Activated CD4-positive, alpha-beta T cell treated with anti-CD3 and anti-CD28 coated beads, Interleukin-2, amount 50 U/mL, for 16 hours (primary cell): ENCODE measurements at regions not wholly inside any gene's neighbourhood (a gene's known extent, or its start where the extent isn't known, plus 50 kb on each side); places are given as distances from the start of the nearest gene placed in this dataset.
A peak's percentile ranks its signal among the peaks of the same experiment; 100 is the strongest.

Experiments
- DNase-seq: peaks from one replicate; pipeline ENCODE4 v3.0.0-alpha.2; 2020

- DNase-seq = no peak
Measured at GRCh38 chr18:47758000-47758399, 172.5 kb downstream of the SMAD2 start.

- peak; percentile 61 for DNase-seq
Measured at GRCh38 chr18:47756364-47757016, 174.0 kb downstream of the SMAD2 start.

DNA sequence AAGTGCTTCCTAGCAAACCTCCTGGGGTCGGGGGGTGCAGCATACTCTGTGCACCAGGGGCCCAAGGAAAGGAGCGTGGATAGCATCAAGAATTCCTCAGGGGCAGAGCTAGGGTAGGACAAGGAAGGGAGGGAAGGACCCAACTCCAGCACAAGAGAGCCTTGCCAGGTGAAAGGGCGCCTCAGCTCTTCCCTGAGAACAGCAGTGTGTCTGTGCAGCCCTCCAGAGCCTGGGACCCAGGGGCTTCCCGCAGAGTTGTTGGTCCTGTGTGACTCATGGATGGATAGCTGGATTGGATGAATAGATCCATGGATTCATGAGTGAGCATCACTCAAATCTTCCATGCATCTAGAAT is 175.4 kb downstream of the SMAD2 start:
- DNase-seq = no peak

GRCh38 chr18:47754311-47755101 is 176.0 kb downstream of the SMAD2 start:
- peak; percentile 57 for DNase-seq

- no peak for DNase-seq
Measured at GRCh38 chr18:47752796-47753645, 177.4 kb downstream of the SMAD2 start.

DNA sequence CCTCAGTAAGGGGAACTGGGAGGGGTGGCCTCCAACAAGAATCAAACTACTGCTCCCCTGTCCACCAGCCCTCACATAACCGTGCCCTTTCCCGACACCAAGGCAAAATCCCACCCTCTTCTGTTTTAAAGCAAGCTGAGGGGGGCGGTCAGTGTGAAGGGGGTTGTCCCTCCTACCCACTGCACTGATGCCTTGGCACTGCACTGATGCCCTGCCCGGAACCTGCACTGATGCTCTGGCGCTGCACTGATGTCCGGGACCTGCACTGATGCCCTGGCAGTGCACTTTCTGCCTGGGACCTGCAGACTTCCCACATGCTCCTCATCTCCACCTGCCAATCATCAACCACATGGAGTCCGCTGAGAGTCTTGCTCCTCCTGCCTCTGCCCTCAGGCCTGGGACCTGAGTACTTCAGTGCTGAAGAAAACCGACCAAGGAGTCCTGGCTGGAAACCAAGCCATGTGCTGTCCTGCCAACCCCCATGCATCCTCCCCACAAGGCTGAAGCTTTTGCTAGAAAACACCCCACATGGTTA is 179.5 kb downstream of the SMAD2 start:
- DNase-seq = no peak

DNA sequence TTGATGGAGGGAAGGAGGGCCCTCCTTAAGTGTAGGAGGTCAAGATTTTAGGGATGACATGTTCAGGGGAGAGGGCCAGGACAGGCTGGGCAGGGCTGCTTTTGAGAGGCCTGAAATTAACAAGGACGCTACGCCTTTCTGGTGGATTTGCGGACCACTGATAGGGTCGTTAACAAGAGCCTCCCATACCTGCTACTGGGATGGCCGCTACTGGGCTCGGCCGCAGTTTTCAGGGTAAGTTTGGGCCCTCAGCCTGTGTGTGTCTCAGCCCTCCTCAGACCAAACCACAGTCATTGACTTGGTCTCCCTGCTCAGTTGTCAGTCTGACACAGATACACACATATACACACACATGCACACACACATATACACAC is 180.9 kb downstream of the SMAD2 start:
- no peak for DNase-seq

DNA sequence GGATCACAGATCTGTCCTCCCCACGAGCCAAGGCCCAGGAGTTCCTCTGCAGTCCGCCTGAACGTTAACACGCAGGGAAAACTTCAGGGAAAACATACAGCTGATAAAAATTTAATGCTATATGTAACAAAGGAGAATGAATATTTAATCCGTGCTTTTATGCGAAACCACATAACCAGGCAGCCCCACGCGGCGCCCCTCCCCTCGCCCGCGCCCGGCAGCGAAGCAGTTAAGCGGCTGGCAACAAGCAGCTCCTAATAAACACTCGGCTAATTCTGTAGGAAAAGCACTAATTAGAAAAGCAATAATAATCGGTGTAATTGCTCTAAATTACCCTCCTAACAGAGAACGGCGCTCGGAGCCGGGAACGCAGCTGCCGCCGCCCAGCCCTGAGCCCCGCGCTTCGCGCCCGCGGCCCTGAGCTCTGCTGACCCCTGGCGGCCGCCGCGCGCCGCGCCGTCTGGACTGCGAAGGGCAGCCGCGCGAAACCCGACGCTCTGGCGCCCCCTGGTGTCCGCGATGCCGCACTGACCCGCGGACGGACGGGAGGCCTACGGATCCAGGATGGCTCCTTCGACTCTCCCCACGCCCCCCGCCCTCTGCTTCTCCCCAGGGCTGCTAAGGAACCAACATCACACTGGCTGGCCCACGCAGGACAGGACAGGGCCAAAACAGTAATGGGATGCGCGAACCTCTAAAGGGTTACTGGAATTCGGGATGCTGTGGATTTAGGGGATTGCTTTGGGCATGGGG is 181.4 kb downstream of the SMAD2 start:
- DNase-seq = peak; percentile 80

DNA sequence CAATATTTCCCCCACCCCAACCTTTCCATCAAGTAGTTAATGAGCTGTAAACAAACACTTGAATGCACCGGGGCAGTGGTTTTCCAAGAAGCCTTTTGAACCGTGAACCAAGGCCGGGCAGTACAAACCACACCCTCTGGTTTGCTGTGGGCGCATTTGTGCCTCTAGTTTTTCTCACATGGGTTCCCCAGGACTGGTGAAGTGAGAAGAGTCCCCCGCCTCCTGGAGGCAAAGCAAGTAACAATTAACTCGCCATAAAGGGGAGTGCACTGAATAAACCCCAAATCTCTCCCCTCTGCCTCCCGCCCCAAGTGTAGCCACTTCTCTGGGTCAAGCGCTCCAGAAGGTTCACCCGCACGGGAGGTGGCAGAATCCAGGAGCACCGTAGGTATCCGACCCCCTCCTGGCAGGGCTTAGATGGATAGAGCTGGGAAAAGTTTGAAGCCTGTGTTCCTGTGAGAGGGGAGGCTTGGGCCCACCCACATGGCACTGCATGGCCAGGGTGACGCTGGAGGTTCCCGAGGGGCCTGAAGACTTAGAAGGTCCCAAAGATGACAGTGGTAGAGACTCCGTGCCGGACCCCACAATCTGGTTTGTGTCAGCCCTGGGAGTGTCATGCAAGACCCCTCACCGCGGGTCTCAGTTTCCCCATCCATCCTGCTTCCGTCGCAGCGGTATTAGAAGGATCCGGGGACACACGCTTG is 182.2 kb downstream of the SMAD2 start:
- no peak for DNase-seq

DNA sequence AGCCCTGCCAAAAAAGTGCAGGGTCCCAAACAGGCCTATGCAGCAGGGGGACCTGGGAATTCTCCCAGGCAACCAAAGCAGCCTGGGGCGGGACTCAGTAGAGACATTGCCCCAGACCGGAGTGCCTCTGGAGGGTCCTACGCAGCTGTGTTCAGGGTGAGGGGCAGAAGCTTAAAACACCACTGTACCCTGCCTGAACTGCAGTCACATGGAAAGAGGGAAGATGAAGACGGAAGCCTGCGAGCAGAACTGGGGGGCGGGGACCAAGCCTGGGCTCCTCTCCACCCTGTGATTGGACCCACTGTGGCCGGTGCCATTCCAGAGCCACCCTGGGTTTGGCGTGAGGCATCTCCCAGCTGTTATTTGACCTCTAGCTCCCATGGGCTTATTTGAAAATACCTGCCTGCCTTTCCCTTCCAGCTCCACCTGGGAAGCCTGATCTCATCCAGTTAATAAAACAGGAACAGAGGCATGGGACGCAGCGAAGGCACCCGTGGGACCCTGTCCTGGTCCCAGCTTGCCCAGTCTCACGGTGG is 183.1 kb downstream of the SMAD2 start:
- DNase-seq = no peak

DNA sequence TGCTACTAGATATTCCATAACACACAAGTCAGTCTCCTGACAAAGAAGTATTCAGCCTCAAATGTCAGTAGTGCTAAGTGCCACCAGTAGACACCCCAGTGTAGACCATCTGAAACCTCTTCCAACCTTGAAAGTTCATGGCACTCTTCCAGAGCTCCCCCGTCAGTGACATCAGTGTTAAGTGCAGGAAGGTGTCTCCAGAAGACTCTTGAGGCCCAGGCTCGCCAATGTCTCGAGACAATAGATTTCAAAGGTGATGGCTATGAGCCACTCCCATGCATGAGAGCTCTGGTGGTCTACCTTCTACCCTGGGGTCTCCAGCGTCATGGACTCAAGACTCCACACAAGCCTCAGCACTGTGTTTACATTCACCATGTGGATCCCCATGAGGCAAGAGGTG is 183.8 kb downstream of the SMAD2 start:
- DNase-seq = no peak

DNA sequence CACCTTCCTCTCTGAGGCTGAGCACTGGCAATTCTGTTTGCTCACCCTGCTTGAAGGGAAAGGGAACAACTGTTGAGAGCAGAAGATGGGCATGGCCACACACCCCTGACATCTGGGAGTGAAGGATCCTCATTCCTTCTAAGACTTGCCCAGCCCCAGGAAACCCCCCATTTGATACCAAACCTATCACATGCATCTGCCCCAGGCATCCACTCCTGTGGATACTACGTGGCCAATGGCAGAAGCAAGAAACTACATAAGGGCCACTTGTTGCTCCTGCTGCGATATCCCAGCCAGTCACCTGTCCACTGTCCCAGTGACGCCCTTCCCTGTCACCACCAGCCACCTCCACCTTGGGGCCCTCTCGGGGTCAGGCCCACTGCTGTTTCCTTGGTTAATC is 185.2 kb downstream of the SMAD2 start:
- no peak for DNase-seq

DNA sequence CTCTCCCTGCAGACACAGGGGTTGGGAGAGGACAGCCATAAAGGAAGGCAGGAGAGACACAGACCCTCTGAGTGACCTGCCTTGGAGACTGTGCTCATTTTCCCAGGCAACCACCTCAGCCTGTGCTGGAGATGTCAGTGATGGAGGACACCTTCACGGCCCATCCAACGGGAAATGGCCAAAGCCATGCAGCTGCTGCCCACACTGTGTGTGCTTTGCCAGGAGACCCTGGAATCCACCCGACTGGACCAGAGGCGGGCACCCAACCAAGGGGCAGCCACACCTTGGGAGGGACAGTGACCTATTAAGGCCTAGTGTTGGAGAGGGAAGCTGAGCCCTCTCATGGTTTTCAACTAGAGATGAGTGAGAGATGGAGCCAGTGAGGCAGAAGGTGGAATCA is 192.5 kb downstream of the SMAD2 start:
- DNase-seq = no peak

GRCh38 chr18:47737198-47737830 is 193.1 kb downstream of the SMAD2 start:
- no peak for DNase-seq

- no peak for DNase-seq
Measured at GRCh38 chr18:47736376-47737140, 193.9 kb downstream of the SMAD2 start.

- no peak for DNase-seq
Measured at GRCh38 chr18:47735041-47735702, 195.3 kb downstream of the SMAD2 start.

- DNase-seq = no peak
Measured at GRCh38 chr18:47731276-47731675, 199.2 kb downstream of the SMAD2 start.

GRCh38 chr18:47730795-47731194 is 199.7 kb downstream of the SMAD2 start:
- DNase-seq = no peak

DNA sequence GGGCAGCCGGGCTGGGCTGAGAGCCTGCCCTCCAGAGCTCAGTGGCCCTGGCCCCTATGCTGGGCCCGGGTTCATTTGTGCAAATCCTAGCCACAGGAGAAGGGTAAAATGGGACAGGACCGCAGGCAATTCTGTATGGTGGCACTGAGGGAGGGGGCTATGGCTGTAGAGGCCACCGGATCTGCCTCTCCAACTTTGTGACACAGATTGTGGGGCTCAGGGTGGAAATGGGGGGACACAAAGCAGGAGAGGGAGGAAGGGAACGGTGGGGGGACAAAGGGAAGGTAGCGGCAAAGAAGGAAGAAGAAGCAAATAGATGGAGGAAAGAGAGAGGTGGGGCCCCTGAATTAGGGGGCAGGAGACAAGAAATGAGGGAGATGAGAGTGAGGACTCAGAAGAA is 201.1 kb downstream of the SMAD2 start:
- no peak for DNase-seq

DNA sequence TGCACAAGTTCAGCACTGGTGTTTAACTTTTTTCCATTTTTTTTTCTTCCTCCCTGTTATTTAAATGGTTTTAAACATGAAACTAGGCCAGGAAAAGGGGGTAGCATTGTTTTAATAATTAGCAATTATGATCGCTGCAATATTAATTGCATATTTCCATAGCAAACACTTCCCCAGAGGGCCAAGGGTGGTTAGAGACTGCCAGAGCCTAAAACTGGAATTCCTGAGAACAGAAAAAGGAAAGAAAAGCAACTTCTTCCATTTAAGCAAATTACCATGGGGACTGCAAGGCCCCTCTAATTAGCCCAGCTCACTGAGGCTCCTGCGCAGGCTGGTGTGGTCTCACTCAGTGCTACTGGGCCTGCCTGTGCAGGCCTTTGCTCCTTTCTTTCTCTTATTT is 201.5 kb downstream of the SMAD2 start:
- no peak for DNase-seq
